HG02870 (cell line): ENCODE measurements at regions not wholly inside any gene's neighbourhood (a gene's known extent, or its start where the extent isn't known, plus 50 kb on each side); places are given as distances from the start of the nearest gene placed in this dataset.

Experiments
- ATAC-seq: cut with Tn5 transposase; IDR thresholded peaks from one replicate; pipeline ENCODE4 v1.9.1; 2021; ENCODE audit warnings: mild to moderate bottlenecking, moderate library complexity; ENCODE audit not compliant: unreplicated experiment

GRCh38 chr22:46064966-46065666 is 85.2 kb upstream of the PPARA start:
- no peak for ATAC-seq

GRCh38 chr22:46065691-46066454 is 84.5 kb upstream of the PPARA start:
- ATAC-seq = no peak

GRCh38 chr22:46066691-46067090 is 83.6 kb upstream of the PPARA start:
- no peak for ATAC-seq

- ATAC-seq = no peak
Measured at GRCh38 chr22:46067159-46068111, 82.9 kb upstream of the PPARA start.

GRCh38 chr22:46068181-46068592 is 82.1 kb upstream of the PPARA start:
- no peak for ATAC-seq

- no peak for ATAC-seq
Measured at GRCh38 chr22:46068593-46069491, 81.5 kb upstream of the PPARA start.

GRCh38 chr22:46069521-46070214 is 80.7 kb upstream of the PPARA start:
- no peak for ATAC-seq

- no peak for ATAC-seq
Measured at GRCh38 chr22:46070215-46070802, 80.0 kb upstream of the PPARA start.

GRCh38 chr22:46070803-46071450 is 79.4 kb upstream of the PPARA start:
- ATAC-seq = no peak

- ATAC-seq = no peak
Measured at GRCh38 chr22:46071451-46072109, 78.7 kb upstream of the PPARA start.

GRCh38 chr22:46072110-46072881 is 78.0 kb upstream of the PPARA start:
- ATAC-seq = no peak

- no peak for ATAC-seq
Measured at GRCh38 chr22:46072981-46073682, 77.2 kb upstream of the PPARA start.

GRCh38 chr22:46073683-46074504 is 76.4 kb upstream of the PPARA start:
- no peak for ATAC-seq

GRCh38 chr22:46074771-46075551 is 75.4 kb upstream of the PPARA start:
- ATAC-seq = no peak
